Activated naive CD4-positive, alpha-beta T cell (primary cell): ENCODE measurements at regions not wholly inside any gene's neighbourhood (a gene's known extent, or its start where the extent isn't known, plus 50 kb on each side); places are given as distances from the start of the nearest gene placed in this dataset.
"Not testable (repeated sequence)": the region's sequence is repeated elsewhere in the genome, so short reads cannot be mapped to it uniquely, and the experiment has no call there.

Source experiments
- DNase-seq, 4 experiments: peaks; one replicate each; lab custom pipeline; 2025; lab: John Stamatoyannopoulos, UW

DNA sequence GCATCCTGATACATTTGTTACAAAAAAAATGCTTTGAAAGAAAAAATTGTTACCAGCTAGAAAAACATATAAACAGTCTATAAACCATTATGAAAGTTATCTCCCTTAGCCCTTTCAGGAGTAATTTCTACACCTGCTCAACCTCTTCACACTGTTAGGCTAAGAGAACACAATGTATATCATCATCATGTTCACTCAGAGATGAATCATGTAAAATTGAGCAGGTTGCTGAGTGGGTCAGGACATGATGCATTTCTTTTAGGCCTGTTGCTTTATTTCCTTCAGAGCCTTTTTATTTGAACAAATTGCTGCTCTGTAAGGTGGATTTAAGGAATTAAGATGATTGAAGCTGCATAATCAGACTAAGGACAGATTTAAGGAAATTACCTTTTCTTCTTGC, 531.3 kb upstream of the MAN1A1 start:
- DNase-seq = no peak

DNA sequence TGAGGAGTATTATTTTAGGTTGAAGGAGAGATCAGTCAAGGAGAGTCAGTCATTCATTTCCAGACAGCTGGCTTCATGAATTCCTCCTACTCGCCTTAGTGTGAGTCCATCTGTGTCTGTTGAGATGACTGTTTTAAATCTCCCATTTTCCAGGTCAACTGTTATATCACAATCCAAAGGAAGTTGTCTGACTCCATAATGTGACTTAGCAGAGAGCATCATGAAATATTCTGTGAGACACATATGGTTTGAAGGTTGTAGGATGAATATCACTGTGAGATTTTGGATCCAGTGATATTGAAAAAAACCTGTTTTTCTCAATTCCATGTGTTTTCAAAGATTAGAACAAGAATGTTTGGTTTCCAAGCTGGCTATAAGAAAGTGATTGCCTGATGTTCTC, 530.2 kb upstream of the MAN1A1 start:
- DNase-seq = no peak

GRCh38 chr6:119874381-119874780, 524.8 kb upstream of the MAN1A1 start:
- no peak for DNase-seq

DNA sequence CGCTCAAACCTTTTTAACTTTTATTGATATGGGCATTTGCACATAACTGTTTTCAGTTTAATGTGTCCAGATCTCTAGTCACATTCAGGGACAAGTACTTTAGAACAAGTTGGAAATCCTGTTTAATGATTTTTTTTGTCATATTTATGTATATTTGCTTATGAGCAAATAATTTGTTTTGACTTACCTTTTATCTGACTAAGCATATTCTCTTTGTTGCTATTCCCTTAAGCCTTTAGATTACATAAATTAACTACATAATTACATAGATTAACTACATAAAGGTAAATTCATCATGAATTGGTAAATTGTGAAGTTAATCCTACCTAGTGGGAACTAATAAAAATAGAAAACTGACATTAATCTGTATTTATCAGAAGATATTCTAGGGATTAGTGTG, 523.5 kb upstream of the MAN1A1 start:
- DNase-seq = no peak

- DNase-seq = no peak
Observed at GRCh38 chr6:119871520-119871919, 522.0 kb upstream of the MAN1A1 start.

DNA sequence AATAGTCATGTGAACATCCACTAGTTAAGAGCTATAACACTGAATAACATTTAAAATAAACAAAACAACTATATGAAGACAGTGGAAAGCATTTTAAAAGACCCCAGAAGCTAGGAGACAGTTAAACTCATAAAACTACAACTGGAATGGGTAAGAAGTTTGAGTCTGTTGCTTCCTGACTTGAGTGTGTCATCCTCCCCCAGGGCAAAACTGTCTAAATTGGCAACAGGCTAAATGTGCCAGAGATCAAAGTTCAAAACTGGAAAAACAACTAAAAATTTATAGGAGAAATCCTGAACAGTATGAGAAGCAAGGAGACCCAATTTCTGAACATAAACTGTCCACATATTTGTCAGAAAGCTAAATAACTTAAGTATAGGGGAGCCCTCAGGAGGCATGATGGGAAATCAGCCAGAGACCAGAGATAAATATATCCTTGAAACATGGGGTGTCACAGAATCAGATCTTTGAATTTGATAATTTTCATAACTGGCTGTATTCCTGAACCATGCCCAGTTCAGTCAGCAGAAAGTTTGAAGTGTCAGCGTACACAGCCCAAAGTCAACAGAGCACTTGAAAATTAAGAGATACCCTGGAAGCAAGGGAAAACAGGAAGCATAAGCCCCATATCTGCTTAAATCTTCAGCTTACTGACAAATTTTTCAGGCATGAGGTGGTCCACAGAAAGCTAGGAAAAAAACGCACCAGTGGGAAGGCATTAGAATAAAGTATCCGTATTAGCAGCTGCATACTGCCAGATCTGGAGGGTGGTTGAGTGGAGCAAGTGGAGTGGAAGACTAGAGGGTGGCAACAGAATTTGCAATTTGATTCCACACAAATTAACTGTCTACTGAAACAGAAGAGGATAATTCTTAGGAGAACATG, 516.1 kb upstream of the MAN1A1 start:
- no peak for DNase-seq

DNA sequence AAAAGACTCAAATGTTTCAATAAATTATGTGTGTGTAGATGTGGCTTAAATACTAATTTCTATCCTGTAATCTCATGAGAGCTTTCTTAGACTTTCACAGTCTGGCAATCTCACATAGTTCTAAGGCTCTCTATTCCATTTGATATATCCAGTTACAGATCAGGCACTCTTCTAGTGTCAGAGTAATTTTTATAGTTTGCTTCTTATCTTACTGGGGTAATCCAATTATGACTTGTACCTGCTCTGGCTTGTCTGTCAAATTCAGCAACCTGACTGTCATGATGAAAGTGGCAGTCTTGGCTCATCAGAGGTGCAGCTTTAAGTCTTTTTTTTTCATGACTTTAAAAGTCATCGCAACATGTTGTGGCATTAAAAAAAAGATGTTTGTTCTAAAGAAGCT, 513.2 kb upstream of the MAN1A1 start:
- no peak for DNase-seq

- DNase-seq = no peak
Observed at GRCh38 chr6:119858901-119859300, 509.3 kb upstream of the MAN1A1 start.

GRCh38 chr6:119856136-119856535, 506.6 kb upstream of the MAN1A1 start:
- DNase-seq = no peak

GRCh38 chr6:119848696-119849095, 499.1 kb upstream of the MAN1A1 start:
- no peak for DNase-seq

DNA sequence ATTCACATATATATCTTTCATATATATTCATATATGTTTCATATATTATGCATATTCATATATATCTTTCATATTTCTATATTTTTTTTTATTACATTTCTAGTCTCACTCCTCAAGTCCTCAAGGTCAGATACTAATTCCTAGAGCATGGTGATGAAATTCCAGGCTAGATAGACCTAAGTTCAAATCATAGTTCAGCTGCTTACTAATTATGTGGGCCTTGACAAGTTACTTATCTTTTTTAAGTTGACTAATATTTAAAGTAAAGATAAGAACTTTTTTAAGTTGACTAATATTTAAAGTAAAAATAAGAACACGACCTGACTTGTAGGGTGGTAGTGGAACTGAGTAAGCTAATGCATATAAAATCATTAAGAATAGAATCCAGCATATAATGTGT, 495.6 kb upstream of the MAN1A1 start:
- DNase-seq = no peak

DNA sequence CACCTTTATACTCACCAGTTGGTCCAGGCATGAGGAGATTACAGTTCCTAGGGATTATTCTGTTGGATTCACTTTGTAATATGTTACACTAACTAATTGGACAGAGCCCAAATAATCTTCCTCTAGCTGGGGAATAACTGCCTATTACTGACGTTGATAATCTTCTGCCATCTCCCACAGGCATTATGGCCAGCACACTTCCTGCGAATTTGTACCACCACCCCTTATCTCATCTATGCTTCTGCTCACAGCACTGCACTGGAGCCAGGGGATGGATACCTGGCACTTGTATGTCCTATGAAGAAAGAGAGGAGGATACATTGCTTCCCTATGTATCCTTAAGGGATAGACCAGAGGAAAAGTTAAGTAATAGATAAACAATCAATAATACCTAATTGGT, 494.8 kb upstream of the MAN1A1 start:
- DNase-seq = no peak

- DNase-seq = no peak
Observed at GRCh38 chr6:119842191-119842590, 492.6 kb upstream of the MAN1A1 start.

- DNase-seq = no peak
Observed at GRCh38 chr6:119838043-119838442, 488.5 kb upstream of the MAN1A1 start.

GRCh38 chr6:119834418-119834817, 484.9 kb upstream of the MAN1A1 start:
- DNase-seq = no peak

DNA sequence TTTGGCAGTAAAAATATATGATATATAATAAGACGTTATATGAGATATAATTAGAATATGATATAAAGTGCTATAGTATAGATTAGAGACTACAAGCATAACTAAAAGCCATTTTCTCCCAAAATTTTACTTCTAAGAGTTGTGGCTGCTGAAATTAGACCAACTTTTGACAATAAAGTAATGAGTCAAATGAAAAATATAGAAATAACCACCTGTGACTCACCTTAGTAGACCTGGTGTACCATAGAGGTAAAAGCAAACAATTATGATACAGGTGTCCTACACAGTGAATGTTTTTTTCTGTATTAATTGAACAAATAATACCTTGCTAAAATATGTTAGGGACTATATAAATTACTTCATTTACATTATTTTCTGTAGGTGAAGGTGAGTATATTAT, 482.9 kb upstream of the MAN1A1 start:
- DNase-seq = no peak

DNA sequence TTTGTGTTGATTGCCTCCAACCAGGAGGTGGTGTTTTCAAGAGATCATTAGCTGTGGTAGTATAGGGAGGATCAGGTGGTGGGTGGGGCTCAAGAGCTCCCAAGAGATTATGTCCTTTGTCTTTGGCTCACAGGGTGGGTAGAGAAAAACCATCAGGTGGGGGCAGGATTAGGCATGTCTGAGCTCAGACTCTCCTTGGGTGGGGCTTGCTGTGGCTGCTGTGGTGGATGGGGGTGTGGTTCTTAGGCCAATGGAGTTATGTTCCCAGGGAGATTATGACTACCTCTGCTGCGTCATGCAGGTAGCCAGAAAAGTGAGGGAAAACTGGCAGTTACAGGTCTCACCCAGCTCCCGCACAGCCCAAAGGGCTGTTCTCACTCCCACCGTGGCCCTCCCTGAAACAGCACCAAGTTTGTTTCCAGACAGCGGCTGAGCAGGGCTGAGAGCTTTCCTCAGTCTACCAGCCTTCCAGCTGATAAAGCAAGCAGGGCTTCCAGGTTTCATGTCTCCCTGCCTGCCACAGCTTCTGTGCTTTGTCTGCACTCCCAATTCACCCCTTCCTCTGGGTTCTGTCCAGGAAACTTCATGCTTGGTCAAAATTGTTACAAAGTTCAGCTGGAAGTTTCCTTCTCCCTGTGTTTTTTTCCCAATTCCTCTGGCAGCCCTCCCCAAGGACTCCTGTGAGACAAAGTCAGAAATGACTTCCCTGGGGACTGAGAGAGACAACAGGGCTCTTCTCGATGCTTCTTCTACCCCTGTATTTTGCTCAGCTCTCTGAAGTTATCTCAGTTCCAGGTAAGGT, 481.1 kb upstream of the MAN1A1 start:
- no peak for DNase-seq

GRCh38 chr6:119830069-119830468, 480.5 kb upstream of the MAN1A1 start:
- no peak for DNase-seq

- not testable (repeated sequence) for DNase-seq
Observed at GRCh38 chr6:119829499-119829898, 479.9 kb upstream of the MAN1A1 start.

DNA sequence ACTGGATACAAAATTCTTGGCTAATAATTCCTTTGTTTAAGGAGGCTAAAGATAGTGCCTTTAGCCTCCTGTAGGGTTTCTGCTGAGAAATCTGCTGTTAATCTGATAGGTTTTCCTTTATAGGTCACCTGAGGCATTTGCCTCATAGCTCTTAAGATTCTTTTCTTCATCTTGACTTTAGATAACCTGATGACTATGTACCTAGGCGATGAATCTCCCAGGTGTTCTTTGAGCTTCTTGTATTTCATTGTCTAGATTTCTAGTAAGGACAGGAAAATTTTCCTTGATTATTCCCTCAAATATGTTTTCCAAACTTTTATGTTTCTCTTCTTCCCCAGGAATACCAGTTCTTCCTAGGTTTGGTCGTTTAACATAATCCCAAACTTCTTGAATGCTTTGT, 479.4 kb upstream of the MAN1A1 start:
- no peak for DNase-seq

DNA sequence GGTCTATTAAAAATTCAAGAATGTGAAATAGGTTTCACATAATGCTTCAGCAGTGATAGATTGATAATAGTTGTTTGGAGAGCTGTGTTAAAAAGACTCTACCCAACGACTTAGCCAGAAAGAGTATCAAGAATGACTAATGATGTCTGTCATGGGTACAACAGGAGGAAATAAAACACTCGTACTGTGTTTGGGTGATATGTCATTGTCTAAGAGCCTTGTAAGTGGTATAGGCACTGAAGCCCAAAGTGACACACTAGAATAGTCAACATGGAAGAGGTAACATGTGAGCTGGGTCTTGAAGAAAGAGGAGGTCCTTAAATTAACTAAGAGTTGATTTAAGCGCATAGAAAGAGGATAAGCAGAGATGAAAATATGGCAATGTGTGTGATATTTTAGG, 471.8 kb upstream of the MAN1A1 start:
- no peak for DNase-seq

- no peak for DNase-seq
Observed at GRCh38 chr6:119818876-119819275, 469.3 kb upstream of the MAN1A1 start.
